GM12892 (cell line): ENCODE measurements at regions not wholly inside any gene's neighbourhood (a gene's known extent, or its start where the extent isn't known, plus 50 kb on each side); places are given as distances from the start of the nearest gene placed in this dataset.
A peak's percentile ranks its signal among the peaks of the same experiment; 100 is the strongest.

Source experiments
- DNase-seq: peaks from one replicate; pipeline ENCODE4 v3.0.0; 2011; ENCODE audit not compliant: insufficient read length
- FAIRE-seq: peaks from 2 replicates; lab custom pipeline; 2011; peaks lifted over from hg19 to GRCh38; lab: Jason Lieb, UNC
- POLR2A ChIP-seq: IDR thresholded peaks from 2 replicates; pipeline ENCODE4 v1.6.1; 2011; ENCODE audit warnings: low read depth, low read length, control low read depth
- POLR2AphosphoS5 ChIP-seq: IDR thresholded peaks from 2 replicates; pipeline ENCODE4 v1.6.1; 2011; ENCODE audit warnings: low read depth, low read length, control low read depth
- TAF1 ChIP-seq: IDR thresholded peaks from 2 replicates; pipeline ENCODE4 v1.6.1; 2011; ENCODE audit warnings: low read depth, mild to moderate bottlenecking, control low read depth, low read length, borderline replicate concordance

DNA sequence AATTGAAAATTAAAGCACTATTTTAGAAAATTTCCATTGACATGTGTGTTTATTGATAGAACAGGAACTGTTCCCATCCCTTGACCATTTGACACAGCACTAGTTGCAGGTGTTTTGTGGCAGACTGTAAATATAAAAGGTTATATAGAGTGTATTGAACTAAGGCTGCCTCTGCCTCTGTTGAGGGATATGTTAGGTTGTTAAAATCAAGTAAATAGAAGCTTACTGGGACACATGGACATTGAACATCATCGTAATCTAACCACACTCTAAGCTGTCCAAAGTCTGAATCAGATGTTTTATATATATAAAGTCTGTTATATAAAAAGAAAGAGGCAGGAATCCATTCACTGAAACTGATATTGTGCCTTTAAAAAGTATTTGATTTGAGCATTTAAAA, 308.1 kb upstream of the PKN2 start:
- FAIRE-seq = no peak
- DNase-seq = no peak
- TF ChIP-seq POLR2A (no peak), POLR2AphosphoS5 (no peak), TAF1 (no peak)

DNA sequence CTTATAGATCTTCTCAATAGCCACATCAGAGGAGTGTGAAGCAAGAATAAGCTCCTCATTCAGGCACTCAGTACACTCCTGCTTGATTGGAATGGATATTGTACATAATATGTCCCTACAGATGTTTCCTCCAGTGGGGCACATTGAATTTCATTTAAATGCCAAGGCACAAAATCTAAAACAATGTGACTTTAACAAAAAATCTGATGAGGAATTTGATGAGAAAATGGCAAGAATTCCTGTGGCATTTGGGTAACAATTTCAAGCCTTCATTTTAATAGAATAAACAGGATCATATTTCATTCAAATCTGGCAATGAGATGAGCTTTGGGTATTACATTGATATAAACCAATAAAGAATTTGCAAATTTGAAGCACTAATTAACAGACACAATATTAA, 307.7 kb upstream of the PKN2 start:
- no peak for TF ChIP-seq POLR2AphosphoS5
- no peak for TF ChIP-seq TAF1
- no peak for TF ChIP-seq POLR2A
- no peak for FAIRE-seq

GRCh38 chr1:88378560-88378959, 305.5 kb upstream of the PKN2 start:
- DNase-seq (no peak), FAIRE-seq (no peak)
- no peak for TF ChIP-seq POLR2AphosphoS5
- no peak for TF ChIP-seq TAF1
- no peak for TF ChIP-seq POLR2A

More for the DNA sequence above, 307.7 kb upstream of the PKN2 start:
- no peak for DNase-seq

DNA sequence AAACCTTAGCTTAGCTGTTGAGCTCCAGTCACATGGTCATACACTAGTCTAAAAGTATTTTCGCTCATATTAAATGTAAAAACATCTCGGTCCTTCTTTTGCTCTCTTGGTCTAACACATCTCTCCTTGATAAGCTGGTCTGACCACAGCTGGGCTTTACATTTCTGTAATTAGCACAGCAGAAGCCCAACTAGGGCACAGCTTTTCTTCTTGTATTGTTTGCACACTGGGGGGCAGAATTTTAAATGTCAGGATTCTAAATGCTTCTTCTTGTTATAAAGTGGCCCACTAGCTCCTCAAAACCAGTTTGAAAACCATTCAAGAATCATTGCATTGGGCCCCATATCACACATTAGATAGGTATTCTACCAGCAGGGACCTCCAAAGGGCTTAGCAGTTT, 289.1 kb upstream of the PKN2 start:
- no peak for DNase-seq
- FAIRE-seq = no peak

DNA sequence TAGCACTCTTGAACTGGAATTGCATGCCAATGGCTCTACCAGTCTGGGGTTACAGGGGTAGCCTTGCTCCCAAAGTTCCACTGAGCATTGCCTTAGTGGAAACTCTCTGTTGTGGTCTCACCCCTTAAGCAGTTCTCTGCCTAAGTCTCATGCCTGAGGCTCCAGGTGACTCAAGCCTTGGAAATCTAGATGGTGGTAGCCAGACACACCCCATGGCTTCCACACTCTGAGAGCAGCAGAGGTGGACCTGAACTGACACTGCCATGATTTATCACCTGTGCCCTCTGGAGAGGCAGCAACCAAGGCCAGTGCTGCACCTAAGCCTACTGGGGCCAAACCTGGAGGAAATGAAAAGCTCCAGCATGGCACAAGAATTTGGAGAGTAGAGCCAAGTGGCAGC, 285.7 kb upstream of the PKN2 start:
- FAIRE-seq (no peak), DNase-seq (no peak)
- no peak for TF ChIP-seq TAF1
- TF ChIP-seq POLR2AphosphoS5 = no peak
- no peak for TF ChIP-seq POLR2A

More for the DNA sequence above, 289.1 kb upstream of the PKN2 start:
- TF ChIP-seq TAF1 (no peak), POLR2A (no peak), POLR2AphosphoS5 (no peak)

GRCh38 chr1:88399690-88400089, 284.4 kb upstream of the PKN2 start:
- no peak for FAIRE-seq
- no peak for DNase-seq
- TF ChIP-seq POLR2A (no peak), POLR2AphosphoS5 (no peak), TAF1 (no peak)

DNA sequence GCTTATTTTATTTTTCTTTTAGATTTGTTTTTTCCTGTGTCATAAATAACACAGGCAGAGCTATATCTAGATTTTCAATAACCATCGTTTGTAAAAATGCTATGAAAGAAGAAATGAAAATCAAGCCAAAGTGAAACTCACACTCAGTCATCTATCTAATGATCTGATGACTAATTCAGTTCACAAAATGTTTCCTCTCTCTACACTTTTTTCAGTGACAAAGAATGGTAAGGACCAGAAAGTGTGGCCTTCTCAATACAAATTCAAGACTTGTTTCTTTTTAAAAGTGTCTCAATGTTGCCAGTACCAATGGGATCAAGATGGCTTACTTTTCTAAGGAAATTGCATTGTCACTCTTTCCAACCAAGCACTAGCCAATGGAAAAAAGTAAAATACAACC, 282.8 kb upstream of the PKN2 start:
- FAIRE-seq = peak; percentile 57
- TF ChIP-seq TAF1 (no peak), POLR2AphosphoS5 (no peak), POLR2A (no peak)
- no peak for DNase-seq

DNA sequence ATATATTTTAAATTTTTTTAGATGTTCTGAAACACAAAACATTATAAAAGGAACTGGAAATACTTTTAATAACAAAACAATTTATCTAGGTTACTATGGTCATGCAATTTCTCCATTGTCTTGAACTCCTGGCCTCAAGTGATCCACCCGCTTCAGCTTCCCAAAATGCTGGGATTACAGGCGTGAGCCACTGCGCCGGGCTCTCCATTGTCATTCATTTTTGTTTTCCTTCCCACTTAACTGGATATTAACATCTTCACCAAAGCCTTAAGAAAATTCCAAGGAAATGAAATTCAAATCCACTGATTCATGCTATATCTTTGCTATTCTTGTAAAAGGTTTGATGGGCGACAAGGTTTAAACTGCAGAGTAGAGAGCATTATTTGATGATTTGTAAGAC, 279.5 kb upstream of the PKN2 start:
- DNase-seq = no peak
- no peak for FAIRE-seq
- TF ChIP-seq TAF1 = no peak
- no peak for TF ChIP-seq POLR2A
- no peak for TF ChIP-seq POLR2AphosphoS5

GRCh38 chr1:88407248-88407647, 276.8 kb upstream of the PKN2 start:
- FAIRE-seq (no peak), DNase-seq (no peak)
- no peak for TF ChIP-seq TAF1
- no peak for TF ChIP-seq POLR2A

DNA sequence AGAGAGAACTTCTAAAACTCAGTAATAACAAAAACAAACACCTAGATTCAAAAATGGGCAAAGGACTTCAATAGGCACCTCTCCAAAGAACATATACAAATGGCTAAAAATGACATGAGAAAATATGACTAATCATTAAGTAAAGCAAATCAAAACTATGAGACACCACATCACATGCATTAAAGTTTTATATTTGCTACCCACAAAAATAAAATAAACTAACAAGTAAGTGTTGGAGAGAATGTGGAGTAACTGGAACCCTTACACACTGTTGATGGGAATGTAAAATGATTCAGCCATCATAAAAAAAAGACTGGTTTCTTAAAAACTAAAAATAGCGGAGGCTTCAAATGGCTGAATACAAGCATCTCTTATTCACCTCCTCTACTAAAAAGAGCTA, 262.1 kb upstream of the PKN2 start:
- FAIRE-seq (no peak), DNase-seq (no peak)
- no peak for TF ChIP-seq POLR2AphosphoS5
- TF ChIP-seq POLR2A = no peak
- no peak for TF ChIP-seq TAF1

DNA sequence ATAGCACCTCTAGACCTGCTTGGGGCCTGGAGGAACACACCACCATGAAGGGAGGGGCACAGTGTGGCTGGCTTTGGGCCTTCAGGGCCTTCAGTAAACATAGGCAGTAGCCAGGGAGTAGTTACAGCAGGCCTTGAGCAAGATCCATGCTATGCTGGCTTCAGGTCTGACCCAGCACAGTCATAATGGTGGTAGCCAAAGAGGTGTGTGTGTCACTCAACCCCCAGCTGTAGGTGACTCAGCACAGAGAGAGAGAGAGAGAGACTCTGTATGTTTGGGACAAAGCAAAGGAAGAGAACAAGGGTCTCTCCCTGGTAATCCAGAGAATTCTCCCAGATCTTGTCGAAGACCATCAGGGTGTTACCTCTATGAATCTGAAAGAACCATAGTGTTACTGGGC, 250.5 kb upstream of the PKN2 start:
- TF ChIP-seq POLR2AphosphoS5 (no peak), TAF1 (no peak), POLR2A (no peak)
- DNase-seq (no peak), FAIRE-seq (peak; percentile 65)

GRCh38 chr1:88434836-88435235, 249.2 kb upstream of the PKN2 start:
- FAIRE-seq (no peak), DNase-seq (no peak)
- TF ChIP-seq POLR2A (no peak), POLR2AphosphoS5 (no peak), TAF1 (no peak)

GRCh38 chr1:88441022-88441421, 243.1 kb upstream of the PKN2 start:
- no peak for TF ChIP-seq TAF1
- TF ChIP-seq POLR2A = no peak
- no peak for TF ChIP-seq POLR2AphosphoS5
- DNase-seq (no peak), FAIRE-seq (no peak)

- no peak for FAIRE-seq
- DNase-seq = no peak
- TF ChIP-seq POLR2A (no peak), POLR2AphosphoS5 (no peak), TAF1 (no peak)
Measured at GRCh38 chr1:88451856-88452255, 232.2 kb upstream of the PKN2 start.
